ENCODE measurements at regions not wholly inside any gene's neighbourhood (a gene's known extent, or its start where the extent isn't known, plus 50 kb on each side); places are given as distances from the start of the nearest gene placed in this dataset.

GRCh38 chr19:29085630-29086029, 127.3 kb downstream of the UQCRFS1 start:
- intact Hi-C loops (cut with micrococcal nuclease), result no loop called here

DNA sequence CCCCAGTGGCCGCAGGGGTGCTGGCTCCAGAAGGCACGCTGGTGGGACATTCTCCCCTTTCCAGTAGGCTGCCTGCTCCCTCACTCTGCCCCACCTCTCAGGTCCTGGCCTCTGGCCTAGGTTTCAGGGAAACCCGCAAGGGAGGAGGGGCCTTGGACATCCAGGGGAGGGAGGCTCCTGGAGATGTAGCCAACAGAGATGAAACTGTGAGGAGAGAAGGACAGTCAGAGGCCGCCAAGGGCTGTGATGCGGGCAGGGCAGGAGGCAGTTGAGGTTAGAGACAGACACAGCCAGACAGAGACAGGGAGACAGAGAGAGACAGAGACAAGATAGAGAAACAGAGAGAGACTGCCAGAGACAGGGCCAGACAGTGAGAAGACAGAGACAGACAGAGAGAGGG, 127.7 kb downstream of the UQCRFS1 start:
- H4K20me1 ChIP-seq (replicated peaks; ENCODE audit: control insufficient read depth, extremely low read depth, insufficient read depth, low read length), result no peaks in the 10 kb centered on the region
- no peak overlapping the region for H3K4me2 ChIP-seq (ENCODE audit: insufficient read depth, low read length)
- H3K36me3 ChIP-seq (ENCODE audit: control insufficient read depth in 2 of 2, extremely low read depth in 1 of 2, insufficient read depth in 2 of 2, low read length in 2 of 2), result no peaks in the 10 kb centered on the region
- DNase-seq (ENCODE audit: low read depth, low spot score) (no peak), FAIRE-seq (no peak)
- ChIA-PET CTCF (no interaction called here), POLR2A (no interaction called here)
- H3K27ac ChIP-seq (ENCODE audit: insufficient read depth, low read depth, low read length), result no peak overlapping the region
- no peaks in the 10 kb centered on the region for H3K9me1 ChIP-seq (replicated peaks; ENCODE audit: control insufficient read depth, extremely low read depth, insufficient read depth, low read length)
- BruUV-seq (replicated peaks), result no TSS peak
- no peak overlapping the region for H3K4me3 ChIP-seq (replicated peaks in 1 of 3; ENCODE audit: insufficient read depth in 1 of 3, low read depth in 1 of 3, low read length in 3 of 3)
- H3K9ac ChIP-seq (replicated peaks; ENCODE audit: extremely low read depth, insufficient read depth, low read length), result no peak overlapping the region
- no peaks in the 10 kb centered on the region for H3K79me2 ChIP-seq (ENCODE audit: control insufficient read depth, insufficient read depth, low read length)
- H3K4me1 ChIP-seq (ENCODE audit: control insufficient read depth, extremely low read depth, insufficient read depth, low read length), result no peaks in the 10 kb centered on the region
- no peak for TF ChIP-seq MYC (IDR thresholded peaks at IDR 0.05; ENCODE audit: low read depth, low read length)
- TF ChIP-seq, protein P1, sequence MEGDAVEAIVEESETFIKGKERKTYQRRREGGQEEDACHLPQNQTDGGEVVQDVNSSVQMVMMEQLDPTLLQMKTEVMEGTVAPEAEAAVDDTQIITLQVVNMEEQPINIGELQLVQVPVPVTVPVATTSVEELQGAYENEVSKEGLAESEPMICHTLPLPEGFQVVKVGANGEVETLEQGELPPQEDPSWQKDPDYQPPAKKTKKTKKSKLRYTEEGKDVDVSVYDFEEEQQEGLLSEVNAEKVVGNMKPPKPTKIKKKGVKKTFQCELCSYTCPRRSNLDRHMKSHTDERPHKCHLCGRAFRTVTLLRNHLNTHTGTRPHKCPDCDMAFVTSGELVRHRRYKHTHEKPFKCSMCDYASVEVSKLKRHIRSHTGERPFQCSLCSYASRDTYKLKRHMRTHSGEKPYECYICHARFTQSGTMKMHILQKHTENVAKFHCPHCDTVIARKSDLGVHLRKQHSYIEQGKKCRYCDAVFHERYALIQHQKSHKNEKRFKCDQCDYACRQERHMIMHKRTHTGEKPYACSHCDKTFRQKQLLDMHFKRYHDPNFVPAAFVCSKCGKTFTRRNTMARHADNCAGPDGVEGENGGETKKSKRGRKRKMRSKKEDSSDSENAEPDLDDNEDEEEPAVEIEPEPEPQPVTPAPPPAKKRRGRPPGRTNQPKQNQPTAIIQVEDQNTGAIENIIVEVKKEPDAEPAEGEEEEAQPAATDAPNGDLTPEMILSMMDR (IDR thresholded peaks at IDR 0.05; ENCODE audit: extremely low read depth in 1 of 2, insufficient read depth in 1 of 2, low read depth in 1 of 2, low read length in 2 of 2), result no peak
- TF ChIP-seq POLR2AphosphoS5 (IDR thresholded peaks at IDR 0.05; ENCODE audit: insufficient read depth, low read depth, low read length), result no peak
- TF ChIP-seq EZH2 (IDR thresholded peaks at IDR 0.05; ENCODE audit: borderline replicate concordance, low read depth, low read length, severe bottlenecking), result no peak
- TF ChIP-seq, protein P2, sequence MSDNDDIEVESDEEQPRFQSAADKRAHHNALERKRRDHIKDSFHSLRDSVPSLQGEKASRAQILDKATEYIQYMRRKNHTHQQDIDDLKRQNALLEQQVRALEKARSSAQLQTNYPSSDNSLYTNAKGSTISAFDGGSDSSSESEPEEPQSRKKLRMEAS (IDR thresholded peaks at IDR 0.05; ENCODE audit: insufficient read depth, insufficient read length), result no peak
- TF ChIP-seq POLR2A (IDR thresholded peaks at IDR 0.05; ENCODE audit: low read depth, low read length), result no peak
- no peak for TF ChIP-seq FOS (IDR thresholded peaks at IDR 0.05; ENCODE audit: borderline replicate concordance, insufficient read depth, low read length)
- TF ChIP-seq GATA2 (IDR thresholded peaks at IDR 0.05; ENCODE audit: insufficient read depth, insufficient read length, low read depth, low read length), result no peak
- no peak for TF ChIP-seq JUN (IDR thresholded peaks at IDR 0.05; ENCODE audit: borderline replicate concordance, insufficient read depth, insufficient read length, low read depth)
- intact Hi-C loops (cut with micrococcal nuclease), result no loop called here
- no peak overlapping the region for H2AFZ ChIP-seq (ENCODE audit: low read depth, low read length)
- peaks cover 2% of the 10 kb centered on the region for H3K9me3 ChIP-seq (replicated peaks; ENCODE audit: control insufficient read depth, insufficient read depth, low read length)
- dilution Hi-C loops (cut with MboI; ENCODE audit: extremely low pct_ligation_motif_present, low sequenced_read_pairs), result no loop called here
- no peaks in the 10 kb centered on the region for H3K27me3 ChIP-seq (ENCODE audit: control insufficient read depth in 2 of 2, insufficient read depth in 2 of 2, low read length in 2 of 2)

More at GRCh38 chr19:29085630-29086029, 127.3 kb downstream of the UQCRFS1 start:
- H3K4me3 ChIP-seq (replicated peaks in 1 of 3; ENCODE audit: insufficient read depth in 1 of 3, low read depth in 1 of 3, low read length in 3 of 3), result no peak overlapping the region
- H3K4me1 ChIP-seq (ENCODE audit: control insufficient read depth, extremely low read depth, insufficient read depth, low read length), result no peaks in the 10 kb centered on the region
- H3K9me1 ChIP-seq (replicated peaks; ENCODE audit: control insufficient read depth, extremely low read depth, insufficient read depth, low read length), result no peaks in the 10 kb centered on the region
- no peak overlapping the region for H3K27ac ChIP-seq (ENCODE audit: insufficient read depth, low read depth, low read length)
- H3K4me2 ChIP-seq (ENCODE audit: insufficient read depth, low read length), result no peak overlapping the region
- dilution Hi-C loops (cut with MboI; ENCODE audit: extremely low pct_ligation_motif_present, low sequenced_read_pairs), result no loop called here
- FAIRE-seq (no peak), DNase-seq (ENCODE audit: low read depth, low spot score) (no peak)
- ChIA-PET CTCF (no interaction called here), POLR2A (no interaction called here)
- H3K79me2 ChIP-seq (ENCODE audit: control insufficient read depth, insufficient read depth, low read length), result no peaks in the 10 kb centered on the region
- H4K20me1 ChIP-seq (replicated peaks; ENCODE audit: control insufficient read depth, extremely low read depth, insufficient read depth, low read length), result no peaks in the 10 kb centered on the region
- no peak for TF ChIP-seq POLR2AphosphoS5 (IDR thresholded peaks at IDR 0.05; ENCODE audit: insufficient read depth, low read depth, low read length)
- TF ChIP-seq EZH2 (IDR thresholded peaks at IDR 0.05; ENCODE audit: borderline replicate concordance, low read depth, low read length, severe bottlenecking), result no peak
- no peak for TF ChIP-seq JUN (IDR thresholded peaks at IDR 0.05; ENCODE audit: borderline replicate concordance, insufficient read depth, insufficient read length, low read depth)
- peaks cover 2% of the 10 kb centered on the region for H3K9me3 ChIP-seq (replicated peaks; ENCODE audit: control insufficient read depth, insufficient read depth, low read length)
- H3K27me3 ChIP-seq (ENCODE audit: control insufficient read depth in 2 of 2, insufficient read depth in 2 of 2, low read length in 2 of 2), result no peaks in the 10 kb centered on the region
- H3K9ac ChIP-seq (replicated peaks; ENCODE audit: extremely low read depth, insufficient read depth, low read length), result no peak overlapping the region
- no TSS peak for BruUV-seq (replicated peaks)
- H2AFZ ChIP-seq (ENCODE audit: low read depth, low read length), result no peak overlapping the region
- no peaks in the 10 kb centered on the region for H3K36me3 ChIP-seq (ENCODE audit: control insufficient read depth in 2 of 2, extremely low read depth in 1 of 2, insufficient read depth in 2 of 2, low read length in 2 of 2)

Data from endothelial cell of umbilical vein (primary cell).